Fibroblast of lung (primary cell): ENCODE measurements at regions not wholly inside any gene's neighbourhood (a gene's known extent, or its start where the extent isn't known, plus 50 kb on each side); places are given as distances from the start of the nearest gene placed in this dataset.

Experiments
- EZH2 ChIP-seq: IDR thresholded peaks from 2 replicates; pipeline ENCODE4 v1.5.1; 2012; ENCODE audit warnings: low read length, control low read depth, mild to moderate bottlenecking; ENCODE audit errors: missing control alignments
- TF ChIP-seq, protein P1 (sequence below), 2 donors: IDR thresholded peaks in 1 of 2; conservative IDR thresholded peaks in 1 of 2; 1 replicate in 1 of 2; 2 replicates in 1 of 2; pipeline ENCODE4 v1.5.1; 2011 to 2012; ENCODE audit warnings: low read length in 2 of 2, control low read depth in 1 of 2, inconsistent platforms in 1 of 2, low read depth in 1 of 2, mild to moderate bottlenecking in 1 of 2

DNA sequence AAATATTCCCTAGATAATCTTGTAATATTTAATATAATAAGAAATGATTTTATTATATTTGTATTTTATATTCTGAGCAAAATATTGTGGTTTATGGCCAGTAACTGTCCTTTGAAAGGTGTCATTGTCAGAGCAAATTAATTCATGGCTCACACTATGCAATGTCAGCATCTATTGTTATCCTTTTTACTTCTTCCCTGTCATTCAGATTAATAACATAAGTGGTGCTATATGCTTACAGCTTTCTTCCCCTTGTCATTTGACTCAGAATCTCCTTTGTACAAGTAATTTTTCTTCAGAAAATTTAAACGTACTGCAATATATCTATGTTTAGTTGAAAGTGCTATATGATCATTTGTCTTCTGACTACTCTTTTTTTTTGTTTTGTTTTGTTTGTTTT, 1738.2 kb upstream of the MIR17HG start:
- no peak for TF ChIP-seq EZH2
- TF ChIP-seq, protein P1, sequence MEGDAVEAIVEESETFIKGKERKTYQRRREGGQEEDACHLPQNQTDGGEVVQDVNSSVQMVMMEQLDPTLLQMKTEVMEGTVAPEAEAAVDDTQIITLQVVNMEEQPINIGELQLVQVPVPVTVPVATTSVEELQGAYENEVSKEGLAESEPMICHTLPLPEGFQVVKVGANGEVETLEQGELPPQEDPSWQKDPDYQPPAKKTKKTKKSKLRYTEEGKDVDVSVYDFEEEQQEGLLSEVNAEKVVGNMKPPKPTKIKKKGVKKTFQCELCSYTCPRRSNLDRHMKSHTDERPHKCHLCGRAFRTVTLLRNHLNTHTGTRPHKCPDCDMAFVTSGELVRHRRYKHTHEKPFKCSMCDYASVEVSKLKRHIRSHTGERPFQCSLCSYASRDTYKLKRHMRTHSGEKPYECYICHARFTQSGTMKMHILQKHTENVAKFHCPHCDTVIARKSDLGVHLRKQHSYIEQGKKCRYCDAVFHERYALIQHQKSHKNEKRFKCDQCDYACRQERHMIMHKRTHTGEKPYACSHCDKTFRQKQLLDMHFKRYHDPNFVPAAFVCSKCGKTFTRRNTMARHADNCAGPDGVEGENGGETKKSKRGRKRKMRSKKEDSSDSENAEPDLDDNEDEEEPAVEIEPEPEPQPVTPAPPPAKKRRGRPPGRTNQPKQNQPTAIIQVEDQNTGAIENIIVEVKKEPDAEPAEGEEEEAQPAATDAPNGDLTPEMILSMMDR (conservative IDR thresholded peaks at IDR 0.05 in 1 of 2, IDR thresholded peaks at IDR 0.05 in 1 of 2; ENCODE audit: low read depth in 1 of 2, low read length in 2 of 2) = no peak
